Activated CD4-positive, alpha-beta T cell treated with anti-CD3 and anti-CD28 coated beads, Interleukin-2, amount 50 U/mL, for 24 hours (primary cell): ENCODE measurements at regions not wholly inside any gene's neighbourhood (a gene's known extent, or its start where the extent isn't known, plus 50 kb on each side); places are given as distances from the start of the nearest gene placed in this dataset.

ENCODE experiments used
- DNase-seq, 2 donors: peaks; one replicate each; pipeline ENCODE4 v3.0.0-alpha.2; 2020; ENCODE audit warnings: low read depth in 1 of 2, low spot score in 1 of 2

GRCh38 chr22:49607821-49608220, 219.9 kb downstream of the BRD1 start:
- DNase-seq = no peak

- no peak for DNase-seq
Observed at GRCh38 chr22:49606562-49607290, 220.9 kb downstream of the BRD1 start.

GRCh38 chr22:49604732-49605302, 222.9 kb downstream of the BRD1 start:
- DNase-seq = no peak

DNA sequence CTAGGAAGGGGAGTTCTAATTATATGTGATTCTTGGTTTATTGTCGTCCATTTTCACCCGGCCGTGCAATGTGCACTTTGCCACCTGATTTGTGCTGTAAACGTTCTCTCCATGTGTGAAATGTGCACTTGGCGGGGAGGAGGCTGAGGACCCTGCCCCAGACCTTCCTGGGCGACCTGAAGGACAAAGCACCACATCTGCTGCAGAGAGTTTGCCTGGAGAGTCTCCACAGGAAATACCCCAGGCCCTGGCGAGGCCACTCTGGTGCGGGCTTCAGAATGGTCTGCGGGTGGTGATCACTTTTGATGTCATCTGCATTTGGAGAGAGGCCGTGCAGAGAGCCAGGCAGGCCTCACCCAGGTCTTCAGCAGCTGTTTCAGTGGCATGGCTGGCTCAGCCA, 224.7 kb downstream of the BRD1 start:
- no peak for DNase-seq

GRCh38 chr22:49602481-49602880, 225.2 kb downstream of the BRD1 start:
- no peak for DNase-seq

GRCh38 chr22:49601614-49602321, 225.9 kb downstream of the BRD1 start:
- no peak for DNase-seq

DNA sequence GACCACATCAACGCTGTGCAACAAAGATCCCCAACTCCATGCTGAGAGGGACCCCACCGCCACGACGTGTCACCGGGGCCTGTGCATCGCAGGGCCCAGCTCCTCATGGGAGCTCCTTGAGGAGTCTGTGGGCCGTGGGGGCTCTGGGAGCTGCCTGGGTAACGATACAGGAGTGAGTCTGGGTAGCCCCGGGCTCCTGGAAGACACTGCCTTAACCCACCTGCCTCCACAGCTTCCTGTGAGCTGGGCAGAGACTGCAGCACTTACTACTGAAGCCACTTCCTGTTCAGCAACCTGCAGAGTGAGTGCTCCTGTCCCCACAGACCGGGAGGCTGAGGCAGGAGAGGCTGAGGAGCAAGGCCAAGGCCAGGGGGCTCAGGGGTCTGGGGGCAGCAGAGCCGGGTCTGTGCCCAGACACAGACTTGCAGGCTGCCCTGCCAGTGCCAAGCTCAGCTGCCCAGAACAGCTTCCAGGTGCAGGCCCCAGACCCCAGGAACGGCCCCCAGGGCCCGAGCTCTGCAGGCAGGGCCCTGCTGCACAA, 226.7 kb downstream of the BRD1 start:
- no peak for DNase-seq

DNA sequence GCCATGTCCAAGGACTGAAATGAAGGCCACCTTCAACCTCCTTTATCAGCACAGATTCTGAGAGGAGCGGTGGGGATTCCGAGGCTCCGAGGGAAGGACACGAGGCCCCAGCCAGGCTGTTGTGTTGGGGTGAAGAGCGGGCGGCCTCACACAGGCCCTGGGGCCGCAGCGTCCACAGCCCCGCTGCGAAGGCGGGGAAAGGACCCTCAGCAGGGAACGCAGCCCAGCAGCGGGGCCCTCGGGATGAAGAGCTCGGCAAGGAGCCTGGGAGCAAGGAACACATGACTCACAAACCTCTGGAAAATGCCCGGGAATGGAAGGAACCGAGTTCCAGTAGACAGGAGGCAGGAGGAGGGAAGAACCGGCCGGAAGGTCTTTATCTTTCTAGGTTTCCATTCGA, 227.2 kb downstream of the BRD1 start:
- no peak for DNase-seq

DNA sequence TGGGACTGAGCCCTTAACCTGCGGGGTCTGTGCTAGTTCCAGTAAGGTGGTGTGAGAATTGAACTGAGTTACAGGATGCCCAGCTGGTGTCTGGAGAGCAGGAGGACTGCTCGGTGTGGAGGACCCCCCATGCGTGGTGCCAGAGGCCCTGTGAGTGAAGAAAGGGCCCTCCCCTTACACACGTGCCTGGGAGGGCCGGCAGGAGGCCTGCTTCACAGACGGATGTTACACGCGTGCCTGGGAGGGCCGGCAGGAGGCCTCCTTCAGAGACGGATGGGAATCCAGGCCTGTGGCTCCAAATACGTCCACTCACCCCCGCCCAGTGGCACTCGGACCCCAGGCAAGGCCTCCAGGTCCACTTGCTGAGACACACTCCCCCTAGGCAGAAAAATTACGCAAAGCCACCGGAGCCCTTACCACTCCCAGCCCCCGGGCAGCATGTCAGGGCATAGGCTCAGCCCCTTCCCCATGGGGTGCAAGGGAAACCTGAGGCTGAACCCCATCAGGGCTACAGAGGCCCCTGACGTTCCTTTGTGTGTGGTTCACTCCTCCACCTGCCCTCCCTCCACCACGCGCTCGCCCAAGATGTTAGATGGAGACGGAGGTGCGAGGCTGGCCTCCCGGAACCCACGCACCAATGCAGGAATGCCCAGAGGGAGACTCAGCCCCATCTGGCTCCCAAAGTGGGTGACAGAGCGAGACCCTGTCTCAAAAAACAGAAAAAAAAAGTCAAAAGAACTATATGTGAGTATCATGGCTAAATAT, 227.8 kb downstream of the BRD1 start:
- DNase-seq = no peak

DNA sequence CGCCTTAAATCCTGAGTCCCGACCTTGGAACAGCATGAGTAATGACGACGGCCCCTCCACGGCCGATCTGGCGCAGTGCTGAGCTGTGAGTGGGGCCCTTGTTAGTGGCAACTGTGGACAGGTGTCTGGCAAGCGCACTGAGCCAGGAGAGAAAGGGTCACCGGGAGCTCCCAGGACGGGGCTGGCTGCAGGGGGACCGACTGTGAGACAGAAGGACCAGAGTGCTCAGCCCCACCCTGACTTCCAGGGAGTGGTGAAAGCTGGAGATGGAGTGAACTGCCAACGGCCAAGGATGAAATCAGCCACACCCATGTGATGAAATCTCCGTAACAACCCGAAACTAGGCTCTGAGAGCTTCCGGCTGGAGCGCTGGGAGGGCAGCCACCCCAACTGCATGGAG, 228.6 kb downstream of the BRD1 start:
- DNase-seq = no peak

DNA sequence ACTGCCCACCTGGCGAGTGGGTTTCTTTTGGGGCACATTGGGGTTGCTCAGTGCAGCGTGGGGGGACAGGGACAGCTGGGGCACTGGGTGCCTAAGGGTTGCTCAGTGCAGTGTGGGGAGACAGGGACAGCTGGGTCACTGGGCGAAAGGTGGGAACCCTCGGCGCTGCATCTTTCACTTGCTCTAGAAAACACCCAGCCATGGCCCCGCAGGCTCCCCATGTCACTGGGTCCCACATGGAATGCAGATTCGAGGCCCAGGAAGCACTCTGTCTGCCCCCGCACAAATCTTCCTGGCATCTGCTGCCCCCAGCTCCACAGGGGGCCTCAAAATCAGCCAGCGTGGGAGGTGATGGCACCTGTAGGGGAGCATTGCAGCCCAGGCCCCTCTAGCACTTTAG, 229.3 kb downstream of the BRD1 start:
- no peak for DNase-seq

DNA sequence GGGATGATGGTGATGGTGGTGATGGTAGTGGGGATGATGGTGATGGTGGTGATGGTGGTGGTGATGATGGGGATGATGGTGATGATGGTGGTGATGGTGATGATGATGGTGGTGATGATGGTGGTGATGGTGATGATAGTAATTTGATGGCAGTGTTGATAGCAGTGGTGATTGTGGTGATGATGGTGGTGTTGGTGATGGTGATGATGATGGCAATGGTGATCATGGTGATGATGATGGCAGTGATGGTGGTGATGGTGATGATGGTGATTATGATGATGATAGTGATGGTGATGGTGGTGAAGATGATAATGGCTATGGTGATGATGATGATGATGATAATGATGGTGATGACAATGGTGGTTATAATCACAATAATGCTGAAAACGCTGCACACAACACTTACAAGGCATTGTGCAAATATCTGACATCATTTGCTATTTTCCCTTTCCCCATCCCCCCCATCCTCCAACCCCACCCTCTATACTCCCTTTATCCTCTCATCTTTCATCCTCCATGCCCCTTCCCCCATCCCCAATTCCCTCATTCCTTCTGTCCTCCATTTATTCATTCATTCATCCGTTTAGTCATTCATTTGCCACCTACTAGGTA, 230.1 kb downstream of the BRD1 start:
- DNase-seq = no peak

- no peak for DNase-seq
Observed at GRCh38 chr22:49595465-49596078, 232.1 kb downstream of the BRD1 start.

DNA sequence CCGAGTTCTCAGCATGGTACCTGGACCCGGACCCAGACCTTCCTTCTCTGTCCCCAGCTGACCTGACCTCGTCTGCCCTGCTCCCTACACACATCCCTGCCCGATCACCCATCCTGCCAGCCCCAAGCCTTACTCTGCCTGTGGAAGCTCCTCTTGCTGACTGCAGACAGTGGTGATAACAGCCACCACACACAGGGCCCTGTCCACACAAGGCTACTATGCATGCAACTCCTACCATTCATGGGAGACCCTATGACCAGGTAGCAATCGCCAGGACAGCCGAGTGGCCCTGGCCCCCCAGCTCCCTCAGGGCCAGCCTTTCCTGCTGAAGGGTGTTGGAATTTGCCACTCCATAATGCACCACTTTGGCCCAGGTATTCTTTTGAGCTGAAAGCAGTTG, 233.6 kb downstream of the BRD1 start:
- DNase-seq = no peak

DNA sequence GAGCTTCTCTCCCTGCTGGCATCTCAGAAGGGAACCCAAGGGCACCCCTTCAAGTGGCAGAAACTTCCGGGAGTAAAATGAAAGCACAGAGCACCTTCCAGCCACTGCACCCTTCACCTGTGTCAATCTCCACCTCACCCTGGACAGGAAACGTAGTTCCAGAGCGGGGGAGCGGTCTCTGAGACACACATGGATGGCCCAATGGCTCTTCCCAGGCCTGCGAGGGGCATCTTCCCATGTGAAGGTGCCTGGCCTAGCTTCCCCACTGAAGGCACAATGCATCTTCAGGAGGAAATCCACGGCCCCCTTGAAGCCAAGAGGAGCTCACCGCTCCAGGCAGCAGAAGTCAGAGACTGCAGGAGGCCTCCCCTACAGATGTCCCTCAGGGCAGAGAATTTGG, 234.2 kb downstream of the BRD1 start:
- DNase-seq = no peak

DNA sequence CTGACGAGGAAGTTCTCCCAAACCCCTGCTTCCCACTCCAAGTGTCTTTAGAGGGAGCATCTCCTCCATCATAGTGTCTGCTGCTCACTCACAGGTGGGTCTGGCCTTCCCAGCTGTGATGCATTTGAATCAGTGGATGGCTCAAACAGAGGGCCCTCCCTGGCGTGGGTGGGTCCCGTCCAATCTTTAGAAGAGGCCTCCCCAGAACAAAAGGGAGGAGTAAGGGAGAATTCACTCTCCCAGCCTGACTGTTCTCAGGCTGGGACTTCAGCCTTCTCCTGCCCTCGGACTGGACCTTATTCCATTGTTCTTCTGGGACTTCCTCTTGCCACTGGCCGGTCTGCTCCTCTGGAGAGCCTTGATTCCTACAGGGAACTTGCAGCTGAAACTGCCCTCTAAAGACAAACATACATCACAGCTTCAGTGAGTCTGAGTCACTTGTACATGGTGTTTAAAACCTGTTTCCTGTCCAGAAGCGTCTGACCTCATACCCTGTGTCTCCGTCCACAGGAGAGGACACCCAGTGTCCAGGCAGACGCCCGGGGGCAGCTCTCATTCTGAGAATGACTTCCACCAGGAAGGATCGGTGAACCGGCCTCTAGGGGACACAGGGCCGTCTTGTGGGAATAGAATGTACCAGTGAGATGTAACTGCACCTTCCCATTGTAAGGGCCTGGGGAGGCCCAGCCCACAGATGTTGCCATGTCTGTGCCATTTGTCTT, 234.7 kb downstream of the BRD1 start:
- DNase-seq = no peak

- DNase-seq = no peak
Observed at GRCh38 chr22:49590851-49591445, 236.7 kb downstream of the BRD1 start.

- no peak for DNase-seq
Observed at GRCh38 chr22:49590381-49590780, 237.3 kb downstream of the BRD1 start.

GRCh38 chr22:49589811-49590210, 237.9 kb downstream of the BRD1 start:
- no peak for DNase-seq

GRCh38 chr22:49589301-49589700, 238.4 kb downstream of the BRD1 start:
- DNase-seq = no peak
